NCI-H1694 (cell line): ENCODE measurements at regions not wholly inside any gene's neighbourhood (a gene's known extent, or its start where the extent isn't known, plus 50 kb on each side); places are given as distances from the start of the nearest gene placed in this dataset.

Source experiments
- DNase-seq: peaks from one replicate; lab custom pipeline; 2025; lab: John Stamatoyannopoulos, UW

- no peak for DNase-seq
Observed at GRCh38 chr2:104635608-104636007, 218.3 kb upstream of the POU3F3 start.

GRCh38 chr2:104638190-104638858, 215.6 kb upstream of the POU3F3 start:
- no peak for DNase-seq

- no peak for DNase-seq
Observed at GRCh38 chr2:104638859-104639202, 215.1 kb upstream of the POU3F3 start.

GRCh38 chr2:104641786-104642185, 212.1 kb upstream of the POU3F3 start:
- no peak for DNase-seq

GRCh38 chr2:104648376-104648775, 205.5 kb upstream of the POU3F3 start:
- no peak for DNase-seq

GRCh38 chr2:104649866-104650265, 204.0 kb upstream of the POU3F3 start:
- DNase-seq: no peak

- no peak for DNase-seq
Observed at GRCh38 chr2:104650405-104650996, 203.4 kb upstream of the POU3F3 start.

- no peak for DNase-seq
Observed at GRCh38 chr2:104654811-104655210, 199.1 kb upstream of the POU3F3 start.

- DNase-seq: no peak
Observed at GRCh38 chr2:104656571-104657163, 197.2 kb upstream of the POU3F3 start.

GRCh38 chr2:104658144-104658835, 195.6 kb upstream of the POU3F3 start:
- DNase-seq: no peak

- no peak for DNase-seq
Observed at GRCh38 chr2:104658904-104659591, 194.9 kb upstream of the POU3F3 start.

GRCh38 chr2:104660991-104661390, 192.9 kb upstream of the POU3F3 start:
- no peak for DNase-seq

GRCh38 chr2:104664672-104665071, 189.2 kb upstream of the POU3F3 start:
- DNase-seq: no peak

- no peak for DNase-seq
Observed at GRCh38 chr2:104668631-104669030, 185.3 kb upstream of the POU3F3 start.

GRCh38 chr2:104673225-104673624, 180.7 kb upstream of the POU3F3 start:
- no peak for DNase-seq

- DNase-seq: no peak
Observed at GRCh38 chr2:104678181-104678580, 175.7 kb upstream of the POU3F3 start.

GRCh38 chr2:104685591-104685990, 168.3 kb upstream of the POU3F3 start:
- DNase-seq: no peak

GRCh38 chr2:104687147-104687546, 166.8 kb upstream of the POU3F3 start:
- no peak for DNase-seq

GRCh38 chr2:104690255-104690984, 163.5 kb upstream of the POU3F3 start:
- DNase-seq: no peak

- no peak for DNase-seq
Observed at GRCh38 chr2:104698276-104698675, 155.6 kb upstream of the POU3F3 start.

- no peak for DNase-seq
Observed at GRCh38 chr2:104701411-104701911, 152.5 kb upstream of the POU3F3 start.
